GM18868 (cell line): ENCODE measurements at regions not wholly inside any gene's neighbourhood (a gene's known extent, or its start where the extent isn't known, plus 50 kb on each side); places are given as distances from the start of the nearest gene placed in this dataset.

Source experiments
- ATAC-seq: cut with Tn5 transposase; IDR thresholded peaks from one replicate; pipeline ENCODE4 v1.9.1; 2021; ENCODE audit warnings: mild to moderate bottlenecking, moderate library complexity; ENCODE audit not compliant: unreplicated experiment

GRCh38 chr20:60870040-60870439 is 382.0 kb upstream of the CDH4 start:
- ATAC-seq, result no peak

DNA sequence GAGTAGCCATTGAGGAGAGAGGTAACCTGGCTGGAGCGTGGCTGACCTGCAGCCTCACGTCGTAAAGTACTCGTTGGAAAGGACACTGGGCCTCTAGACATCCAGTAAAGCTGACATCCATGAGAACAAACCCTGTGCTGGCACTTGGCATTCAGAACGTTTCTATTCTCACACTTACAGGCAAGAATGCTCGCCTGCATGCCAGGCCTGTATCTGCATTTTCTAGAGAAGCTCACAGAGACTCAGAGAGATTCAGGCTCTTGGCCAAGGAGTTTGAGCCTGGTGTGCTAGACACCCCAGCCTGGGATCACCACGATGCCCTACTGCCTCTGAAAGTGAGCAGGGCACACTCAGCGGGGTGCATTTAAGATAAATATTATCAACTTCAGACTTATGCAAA is 379.8 kb upstream of the CDH4 start:
- ATAC-seq, result no peak

- no peak for ATAC-seq
These were observed 374.8 kb upstream of the CDH4 start for GRCh38 chr20:60877071-60877857.

GRCh38 chr20:60882836-60883235 is 369.2 kb upstream of the CDH4 start:
- no peak for ATAC-seq

- no peak for ATAC-seq
These were observed 368.6 kb upstream of the CDH4 start for GRCh38 chr20:60883496-60883895.

DNA sequence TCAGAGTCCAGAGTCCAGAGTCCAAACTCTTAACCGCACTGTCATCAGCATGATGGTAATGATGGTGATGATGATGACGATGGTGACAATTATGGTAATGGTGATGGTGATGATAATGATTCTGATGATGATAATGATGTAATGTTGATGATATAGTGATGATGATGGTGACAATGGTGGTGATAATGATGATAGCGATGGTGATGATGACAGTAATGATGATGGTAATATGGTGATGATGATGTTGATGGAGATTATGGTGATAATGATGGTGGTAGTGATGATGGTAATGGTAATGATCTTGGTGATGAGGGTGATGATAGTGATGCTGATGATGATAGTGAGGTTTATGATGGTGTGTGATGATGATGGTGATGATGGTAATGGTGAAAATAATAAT is 367.8 kb upstream of the CDH4 start:
- ATAC-seq, result no peak

- no peak for ATAC-seq
These were observed 363.3 kb upstream of the CDH4 start for GRCh38 chr20:60888771-60889170.

GRCh38 chr20:60892095-60892813 is 359.8 kb upstream of the CDH4 start:
- ATAC-seq, result no peak

GRCh38 chr20:60894091-60894490 is 358.0 kb upstream of the CDH4 start:
- ATAC-seq, result no peak

- no peak for ATAC-seq
These were observed 356.5 kb upstream of the CDH4 start for GRCh38 chr20:60895363-60896079.

DNA sequence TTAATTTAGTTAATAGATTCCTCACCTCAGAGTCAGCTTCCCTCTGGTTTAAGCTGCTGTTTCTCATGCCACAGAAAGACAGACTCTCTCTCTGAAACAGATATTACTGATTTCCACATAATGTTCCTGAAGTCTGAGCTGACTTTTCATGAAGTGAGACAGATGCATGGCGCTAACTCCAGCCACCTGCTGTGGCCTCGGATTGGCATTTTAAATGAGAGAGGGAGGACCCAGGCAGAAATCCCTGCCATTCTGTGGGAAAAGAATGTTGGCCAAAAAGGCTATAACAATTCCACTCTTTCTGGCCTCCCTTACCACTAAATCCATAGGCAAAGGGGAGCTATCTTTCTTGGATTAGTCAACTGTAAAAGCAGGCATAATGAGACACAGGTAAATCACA is 354.1 kb upstream of the CDH4 start:
- no peak for ATAC-seq

DNA sequence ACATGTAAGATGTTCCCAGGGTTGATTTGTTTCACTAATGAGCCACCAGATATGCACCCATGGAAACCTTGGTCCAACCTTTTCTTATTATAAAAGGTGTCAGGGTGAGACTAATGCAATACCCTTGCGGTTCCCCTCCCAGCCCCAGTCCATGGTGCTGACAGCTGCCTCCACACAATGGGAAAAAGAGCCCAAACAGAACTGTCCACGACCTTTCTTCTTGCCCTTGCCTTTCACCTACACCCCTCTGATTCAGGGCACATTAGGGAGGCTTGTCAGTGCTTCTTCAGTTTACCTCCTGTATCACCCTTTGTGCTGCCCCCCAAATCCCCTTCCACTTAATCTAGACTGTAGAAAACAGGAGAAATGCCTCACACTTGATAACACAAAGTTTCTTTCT is 352.7 kb upstream of the CDH4 start:
- ATAC-seq, result no peak

- no peak for ATAC-seq
These were observed 351.4 kb upstream of the CDH4 start for GRCh38 chr20:60900618-60901017.

- ATAC-seq, result no peak
These were observed 350.2 kb upstream of the CDH4 start for GRCh38 chr20:60901831-60902230.

DNA sequence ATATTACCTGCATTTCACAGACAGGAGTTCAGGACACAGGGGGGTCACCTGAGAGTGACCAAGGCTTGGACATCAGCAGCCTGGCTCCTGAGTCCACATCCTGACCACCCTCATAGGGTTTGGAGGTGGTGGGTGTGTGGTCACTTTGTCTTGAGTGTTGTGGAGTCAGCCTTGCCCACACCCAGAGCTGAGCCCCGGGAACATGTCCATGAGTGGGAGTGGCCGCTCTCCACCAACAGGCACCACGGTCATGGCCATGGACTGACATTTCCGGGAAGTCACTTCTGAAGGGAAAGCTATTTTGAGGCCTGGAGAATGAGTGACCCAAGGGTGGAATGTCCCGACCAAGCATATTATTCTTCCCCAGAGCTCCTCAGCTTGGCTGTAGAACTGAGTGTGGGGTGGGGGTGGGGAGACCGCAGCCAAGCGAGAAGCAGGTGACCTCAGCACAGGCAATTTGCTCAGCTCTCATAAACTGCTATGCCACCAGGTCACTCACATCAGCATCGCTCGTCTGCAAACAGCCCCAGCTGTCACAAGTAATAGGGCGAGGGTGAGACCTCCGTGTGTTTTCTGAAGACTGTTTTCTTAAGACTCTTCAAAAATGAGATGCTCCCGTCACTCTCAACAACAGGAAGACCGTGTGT is 348.6 kb upstream of the CDH4 start:
- ATAC-seq, result no peak

GRCh38 chr20:60904730-60905129 is 347.3 kb upstream of the CDH4 start:
- no peak for ATAC-seq

GRCh38 chr20:60905919-60906318 is 346.1 kb upstream of the CDH4 start:
- no peak for ATAC-seq

DNA sequence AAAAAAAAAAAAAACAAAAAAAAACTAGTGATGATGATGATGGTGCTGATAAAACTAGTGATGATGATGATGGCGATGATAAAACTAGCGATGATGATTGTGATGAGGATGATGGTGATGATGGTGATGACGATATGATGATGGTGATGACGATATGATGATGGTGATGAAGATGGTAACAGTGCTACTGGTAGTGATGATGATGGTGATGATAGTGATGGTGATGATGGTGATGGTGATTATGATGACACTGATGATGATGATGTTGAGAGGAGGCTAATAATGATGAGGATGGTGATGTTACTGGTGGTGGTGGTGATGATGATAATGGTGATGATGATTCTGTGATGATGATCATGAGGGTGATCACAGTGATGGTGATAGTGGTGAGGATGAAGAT is 345.5 kb upstream of the CDH4 start:
- ATAC-seq, result no peak

DNA sequence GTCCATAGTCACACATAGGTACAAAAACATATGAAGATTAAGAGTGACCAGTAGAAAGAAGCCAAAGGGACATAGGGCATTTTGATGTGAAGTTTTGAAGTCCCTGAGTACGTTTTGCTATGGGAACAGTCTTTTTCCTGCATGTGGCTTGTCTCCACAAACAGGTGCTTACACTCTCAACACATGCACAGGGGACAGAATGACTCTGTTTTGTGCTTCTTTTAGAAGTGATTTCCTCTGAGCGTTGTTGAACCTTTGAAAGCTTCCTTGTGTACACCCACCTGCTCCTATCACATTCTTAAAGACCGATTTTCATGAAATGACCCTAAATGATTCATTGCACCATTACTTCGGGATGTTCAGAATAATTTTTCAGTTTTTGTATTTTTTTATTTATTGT is 338.8 kb upstream of the CDH4 start:
- ATAC-seq, result no peak

DNA sequence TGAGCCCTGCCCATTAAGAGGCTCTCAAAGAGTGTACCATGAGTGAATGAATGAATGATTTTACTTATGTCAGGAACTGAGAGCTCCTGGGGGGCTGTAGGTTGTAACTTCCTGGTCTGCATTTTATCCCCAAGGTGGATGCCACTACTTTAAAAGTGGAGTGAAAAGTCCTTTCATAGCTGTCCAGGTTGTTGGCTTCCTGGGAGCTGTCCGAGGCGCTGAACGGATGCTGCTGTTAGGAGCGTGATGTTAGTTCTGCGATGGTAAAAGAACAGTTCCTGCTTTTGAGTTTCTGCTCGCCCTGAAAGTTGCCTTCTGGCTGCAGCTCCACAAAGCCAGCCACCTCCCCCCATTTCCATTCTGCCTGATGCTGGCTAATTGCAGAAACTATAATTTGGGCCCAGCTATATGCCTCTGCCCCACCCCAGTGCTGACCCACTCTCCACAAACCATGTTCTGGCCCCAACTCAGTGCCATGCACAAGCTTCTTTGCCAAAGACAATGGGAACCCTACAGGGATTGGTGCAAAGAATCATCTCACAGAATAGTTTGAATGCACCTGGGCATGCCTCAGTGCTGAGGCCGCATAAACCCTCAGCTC is 330.9 kb upstream of the CDH4 start:
- no peak for ATAC-seq

DNA sequence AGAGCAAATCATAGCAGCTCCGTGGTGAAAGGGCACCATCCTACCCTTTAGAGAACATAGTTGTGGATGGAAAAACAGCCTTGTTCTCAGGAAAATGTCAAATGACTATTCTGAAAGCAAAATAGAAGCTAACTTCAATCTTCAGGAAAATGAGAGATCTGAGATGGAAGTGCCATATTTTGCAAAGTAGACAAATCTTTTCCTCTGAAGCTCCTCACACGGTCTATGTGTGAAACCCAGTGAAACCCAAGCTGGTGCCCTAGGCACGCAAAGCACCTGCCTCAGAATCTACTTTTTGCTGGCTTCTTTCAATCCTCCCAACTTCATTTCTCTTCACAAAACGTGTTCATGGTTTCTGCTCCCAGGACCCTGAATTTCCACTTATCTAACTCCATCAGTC is 325.2 kb upstream of the CDH4 start:
- ATAC-seq, result no peak
